ENCODE measurements at regions not wholly inside any gene's neighbourhood (a gene's known extent, or its start where the extent isn't known, plus 50 kb on each side); places are given as distances from the start of the nearest gene placed in this dataset.

- no peak for TF ChIP-seq POLR2A (IDR thresholded peaks at IDR 0.05)
- TF ChIP-seq, protein P1, sequence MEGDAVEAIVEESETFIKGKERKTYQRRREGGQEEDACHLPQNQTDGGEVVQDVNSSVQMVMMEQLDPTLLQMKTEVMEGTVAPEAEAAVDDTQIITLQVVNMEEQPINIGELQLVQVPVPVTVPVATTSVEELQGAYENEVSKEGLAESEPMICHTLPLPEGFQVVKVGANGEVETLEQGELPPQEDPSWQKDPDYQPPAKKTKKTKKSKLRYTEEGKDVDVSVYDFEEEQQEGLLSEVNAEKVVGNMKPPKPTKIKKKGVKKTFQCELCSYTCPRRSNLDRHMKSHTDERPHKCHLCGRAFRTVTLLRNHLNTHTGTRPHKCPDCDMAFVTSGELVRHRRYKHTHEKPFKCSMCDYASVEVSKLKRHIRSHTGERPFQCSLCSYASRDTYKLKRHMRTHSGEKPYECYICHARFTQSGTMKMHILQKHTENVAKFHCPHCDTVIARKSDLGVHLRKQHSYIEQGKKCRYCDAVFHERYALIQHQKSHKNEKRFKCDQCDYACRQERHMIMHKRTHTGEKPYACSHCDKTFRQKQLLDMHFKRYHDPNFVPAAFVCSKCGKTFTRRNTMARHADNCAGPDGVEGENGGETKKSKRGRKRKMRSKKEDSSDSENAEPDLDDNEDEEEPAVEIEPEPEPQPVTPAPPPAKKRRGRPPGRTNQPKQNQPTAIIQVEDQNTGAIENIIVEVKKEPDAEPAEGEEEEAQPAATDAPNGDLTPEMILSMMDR (IDR thresholded peaks at IDR 0.05), result no peak
- Histone ChIP-seq H3K4me3 (no peak overlapping the region), H3K27ac (no peak overlapping the region), H3K27me3 (peaks cover 0 to 4% of the 10 kb centered on the region in 2 donors), H3K4me1 (no peaks in the 10 kb centered on the region), H3K9me3 (no peaks in the 10 kb centered on the region), H3K36me3 (no peaks in the 10 kb centered on the region)
- intact Hi-C loops (cut with DNase I; ENCODE audit: low total_unique reads), result no loop called here
- no peak for DNase-seq
These were observed 67.4 kb upstream of the SOX9 start for GRCh38 chr17:72053449-72053848.

DNA sequence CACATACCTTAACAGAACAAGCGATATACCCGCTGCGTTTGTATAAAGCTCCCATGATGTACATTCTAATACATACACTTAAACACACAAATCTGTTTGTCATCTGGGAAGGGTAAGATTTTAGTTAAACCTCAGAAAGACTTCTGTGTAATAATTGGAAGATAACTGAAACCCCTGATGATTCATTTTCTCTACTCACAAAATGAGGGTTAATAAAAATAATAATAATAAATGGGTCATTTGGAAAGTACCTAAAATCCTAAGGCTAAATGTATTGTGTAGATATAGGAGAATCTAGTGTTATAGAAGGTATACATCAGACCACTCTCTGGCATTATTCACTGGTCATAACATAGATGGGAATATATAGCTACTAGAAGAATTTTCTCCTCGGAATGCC, 64.7 kb upstream of the SOX9 start:
- DNase-seq, result no peak
- Histone ChIP-seq H3K4me3 (no peak overlapping the region), H3K4me1 (no peaks in the 10 kb centered on the region), H3K36me3 (no peaks in the 10 kb centered on the region), H3K27me3 (peaks cover 0 to under 1% of the 10 kb centered on the region in 2 donors), H3K27ac (no peak overlapping the region), H3K9me3 (no peaks in the 10 kb centered on the region)
- TF ChIP-seq POLR2A (IDR thresholded peaks at IDR 0.05), result no peak
- TF ChIP-seq, protein P1 (IDR thresholded peaks at IDR 0.05), result no peak
- intact Hi-C loops (cut with DNase I; ENCODE audit: low total_unique reads), result no loop called here

GRCh38 chr17:72056727-72057290, 64.0 kb upstream of the SOX9 start:
- intact Hi-C loops (cut with DNase I; ENCODE audit: low total_unique reads), result no loop called here
- TF ChIP-seq, protein P1 (IDR thresholded peaks at IDR 0.05), result no peak
- TF ChIP-seq POLR2A (IDR thresholded peaks at IDR 0.05), result no peak
- Histone ChIP-seq H3K9me3 (no peaks in the 10 kb centered on the region), H3K27me3 (no peaks in the 10 kb centered on the region), H3K27ac (no peak overlapping the region), H3K4me3 (no peak overlapping the region), H3K36me3 (no peaks in the 10 kb centered on the region), H3K4me1 (no peaks in the 10 kb centered on the region)
- no peak for DNase-seq

DNA sequence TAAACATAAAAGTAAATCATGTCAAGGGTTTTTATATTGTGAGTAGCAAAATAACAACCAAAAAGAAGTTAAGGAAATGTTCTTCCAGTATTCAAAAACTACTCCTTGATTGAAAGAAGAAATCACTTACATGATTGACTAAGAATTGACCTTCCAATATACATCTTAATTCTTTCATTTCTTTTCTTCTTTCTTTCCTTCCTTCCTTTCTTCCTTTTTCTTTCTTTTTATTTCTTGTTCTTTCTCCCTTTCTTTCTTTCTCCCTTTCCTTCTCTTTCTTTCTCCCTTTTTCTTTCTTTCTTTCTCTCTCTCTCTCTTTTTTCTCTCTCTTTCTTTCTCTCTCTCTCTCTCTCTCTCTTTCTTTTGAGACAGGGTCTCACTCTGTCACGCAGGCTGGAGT, 60.7 kb upstream of the SOX9 start:
- Histone ChIP-seq H3K27ac (no peak overlapping the region), H3K9me3 (no peaks in the 10 kb centered on the region), H3K36me3 (no peaks in the 10 kb centered on the region), H3K4me3 (no peak overlapping the region), H3K4me1 (no peaks in the 10 kb centered on the region), H3K27me3 (no peaks in the 10 kb centered on the region)
- no peak for DNase-seq
- intact Hi-C loops (cut with DNase I; ENCODE audit: low total_unique reads), result no loop called here
- TF ChIP-seq, protein P1 (IDR thresholded peaks at IDR 0.05), result no peak
- no peak for TF ChIP-seq POLR2A (IDR thresholded peaks at IDR 0.05)

DNA sequence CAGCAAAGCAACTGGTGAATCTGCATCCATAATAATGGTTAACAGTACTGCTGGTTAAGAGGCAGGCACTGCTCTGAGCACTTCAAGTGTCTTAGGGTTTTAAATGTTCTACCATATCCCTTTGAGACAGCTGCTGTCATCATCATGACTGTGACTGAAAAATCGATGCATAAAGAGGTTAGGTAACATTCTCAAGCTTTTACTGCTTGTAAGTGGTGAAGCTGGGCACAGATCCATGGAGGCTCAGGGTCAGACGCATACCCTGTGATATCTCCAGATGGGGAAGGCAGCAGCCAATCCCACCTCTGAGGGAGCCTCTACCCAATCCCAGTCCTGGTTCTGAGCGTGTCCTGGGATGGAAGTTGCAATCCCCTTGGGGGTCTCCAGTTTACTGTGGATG, 57.6 kb upstream of the SOX9 start:
- H3K27me3 ChIP-seq, result no peaks in the 10 kb centered on the region
- intact Hi-C loops (cut with DNase I; ENCODE audit: low total_unique reads), result no loop called here
- H3K27ac ChIP-seq, result no peak overlapping the region
- no peaks in the 10 kb centered on the region for H3K9me3 ChIP-seq
- H3K4me3 ChIP-seq, result no peak overlapping the region
- DNase-seq, result no peak
- TF ChIP-seq POLR2A (IDR thresholded peaks at IDR 0.05), result no peak
- TF ChIP-seq, protein P1 (IDR thresholded peaks at IDR 0.05), result no peak
- no peaks in the 10 kb centered on the region for H3K36me3 ChIP-seq
- H3K4me1 ChIP-seq, result no peaks in the 10 kb centered on the region

Data from uterus (tissue), 3 donors.